ENCODE measurements at regions not wholly inside any gene's neighbourhood (a gene's known extent, or its start where the extent isn't known, plus 50 kb on each side); places are given as distances from the start of the nearest gene placed in this dataset.

GRCh38 chr2:120976501-120977307 lies 241.0 kb downstream of the GLI2 start:
- TF ChIP-seq NFIC (IDR thresholded peaks at IDR 0.05) (no peak), ZBTB7A (IDR thresholded peaks at IDR 0.05; ENCODE audit: low read depth) (no peak), EGR1 (IDR thresholded peaks at IDR 0.05) (no peak), FOXM1 (IDR thresholded peaks at IDR 0.05; ENCODE audit: borderline replicate concordance, low read depth) (no peak), TCF12 (IDR thresholded peaks at IDR 0.05; ENCODE audit: low read depth) (no peak), RAD21 (IDR thresholded peaks at IDR 0.05; ENCODE audit: low read depth) (no peak), YY1 (IDR thresholded peaks at IDR 0.05; ENCODE audit: low read depth) (no peak), CEBPB (IDR thresholded peaks at IDR 0.05) (no peak), MAX (IDR thresholded peaks at IDR 0.05) (no peak), CREB1 (IDR thresholded peaks at IDR 0.05; ENCODE audit: low read depth) (no peak)

GRCh38 chr2:120977582-120978358 lies 242.1 kb downstream of the GLI2 start:
- TF ChIP-seq CREB1 (IDR thresholded peaks at IDR 0.05; ENCODE audit: low read depth) (no peak), REST (IDR thresholded peaks at IDR 0.05; ENCODE audit: low read depth) (no peak), TAF1 (IDR thresholded peaks at IDR 0.05; ENCODE audit: low read depth) (no peak), EGR1 (IDR thresholded peaks at IDR 0.05) (no peak), YY1 (IDR thresholded peaks at IDR 0.05; ENCODE audit: low read depth) (no peak), NFIC (IDR thresholded peaks at IDR 0.05) (no peak), RAD21 (IDR thresholded peaks at IDR 0.05; ENCODE audit: low read depth) (no peak), FOXM1 (IDR thresholded peaks at IDR 0.05; ENCODE audit: borderline replicate concordance, low read depth) (no peak)

GRCh38 chr2:120978359-120979050 lies 242.8 kb downstream of the GLI2 start:
- no peak for TF ChIP-seq REST (IDR thresholded peaks at IDR 0.05; ENCODE audit: low read depth)

GRCh38 chr2:120979398-120979797 lies 243.7 kb downstream of the GLI2 start:
- TF ChIP-seq ZBTB7A (IDR thresholded peaks at IDR 0.05; ENCODE audit: low read depth): no peak
- TF ChIP-seq MAX (IDR thresholded peaks at IDR 0.05): no peak
- no peak for TF ChIP-seq REST (IDR thresholded peaks at IDR 0.05; ENCODE audit: low read depth)
- TF ChIP-seq USF1 (IDR thresholded peaks at IDR 0.05): no peak
- no peak for TF ChIP-seq TAF1 (IDR thresholded peaks at IDR 0.05; ENCODE audit: low read depth)
- no peak for TF ChIP-seq RAD21 (IDR thresholded peaks at IDR 0.05; ENCODE audit: low read depth)
- no peak for TF ChIP-seq TCF12 (IDR thresholded peaks at IDR 0.05; ENCODE audit: low read depth)
- TF ChIP-seq YY1 (IDR thresholded peaks at IDR 0.05; ENCODE audit: low read depth): no peak
- TF ChIP-seq EP300 (IDR thresholded peaks at IDR 0.05; ENCODE audit: borderline replicate concordance): no peak
